Thyroid gland (tissue), 4 donors: ENCODE measurements at regions not wholly inside any gene's neighbourhood (a gene's known extent, or its start where the extent isn't known, plus 50 kb on each side); places are given as distances from the start of the nearest gene placed in this dataset.
"Not testable (repeated sequence)": the region's sequence is repeated elsewhere in the genome, so short reads cannot be mapped to it uniquely, and the experiment has no call there.

Source experiments
- CTCF ChIP-seq, 6 experiments: fragments of 200-600 bp in 3 of 6; fragments of 450-650 bp in 3 of 6; sonication (generic) in 3 of 6; IDR thresholded peaks; one replicate each; pipeline ENCODE4 v1.5.1; 2016 to 2019; ENCODE audit warnings: antibody characterized with exemption in 6 of 6, mild to moderate bottlenecking in 2 of 6, inconsistent platforms in 1 of 6, moderate library complexity in 1 of 6
- POLR2A ChIP-seq, 2 donors: fragments of 450-650 bp; IDR thresholded peaks; one replicate each; pipeline ENCODE4 v1.6.1; 2017; ENCODE audit warnings: antibody characterized with exemption in 2 of 2, mild to moderate bottlenecking in 2 of 2, moderate library complexity in 1 of 2

GRCh38 chr9:66820014-66820660 lies 80.4 kb upstream of the ZNF658 start:
- not testable (repeated sequence) for TF ChIP-seq CTCF, POLR2A (IDR thresholded peaks at IDR 0.05)
